ENCODE measurements at regions not wholly inside any gene's neighbourhood (a gene's known extent, or its start where the extent isn't known, plus 50 kb on each side); places are given as distances from the start of the nearest gene placed in this dataset.

GRCh38 chr4:30002341-30002740 lies 717.8 kb upstream of the PCDH7 start:
- H3K9ac ChIP-seq, result no peak overlapping the region
- H3K79me2 ChIP-seq (ENCODE audit: insufficient read depth, low read depth), result no peaks in the 10 kb centered on the region
- H4K20me1 ChIP-seq (ENCODE audit: insufficient read depth), result no peaks in the 10 kb centered on the region
- no peak overlapping the region for H2AFZ ChIP-seq (ENCODE audit: low read depth)
- TF ChIP-seq CTCF (conservative IDR thresholded peaks at IDR 0.05; ENCODE audit: low read depth, low read length), result no peak
- H3K27ac ChIP-seq, result no peak overlapping the region
- H3K4me3 ChIP-seq (IDR thresholded peaks at IDR 0.05; ENCODE audit: insufficient read depth, low read depth, low read length), result no peak overlapping the region
- no peaks in the 10 kb centered on the region for H3K36me3 ChIP-seq (ENCODE audit: insufficient read depth)
- no peak overlapping the region for H3K4me2 ChIP-seq
- no peaks in the 10 kb centered on the region for H3K27me3 ChIP-seq (ENCODE audit: insufficient read depth, low read depth)
- no peaks in the 10 kb centered on the region for H3K4me1 ChIP-seq (ENCODE audit: low read depth, poor library complexity, severe bottlenecking)

GRCh38 chr4:30005995-30006394 lies 714.2 kb upstream of the PCDH7 start:
- no peak for TF ChIP-seq CTCF (conservative IDR thresholded peaks at IDR 0.05; ENCODE audit: low read depth, low read length)
- Histone ChIP-seq H3K4me2 (no peak overlapping the region), H4K20me1 (ENCODE audit: insufficient read depth) (no peaks in the 10 kb centered on the region), H3K4me1 (ENCODE audit: low read depth, poor library complexity, severe bottlenecking) (no peaks in the 10 kb centered on the region), H3K4me3 (IDR thresholded peaks at IDR 0.05; ENCODE audit: insufficient read depth, low read depth, low read length) (no peak overlapping the region), H3K27ac (no peak overlapping the region), H3K27me3 (ENCODE audit: insufficient read depth, low read depth) (no peaks in the 10 kb centered on the region), H3K9ac (no peak overlapping the region), H2AFZ (ENCODE audit: low read depth) (no peak overlapping the region), H3K36me3 (ENCODE audit: insufficient read depth) (no peaks in the 10 kb centered on the region), H3K79me2 (ENCODE audit: insufficient read depth, low read depth) (no peaks in the 10 kb centered on the region)

GRCh38 chr4:30024526-30024925 lies 695.6 kb upstream of the PCDH7 start:
- H4K20me1 ChIP-seq (ENCODE audit: insufficient read depth), result no peaks in the 10 kb centered on the region
- no peak overlapping the region for H3K4me3 ChIP-seq (IDR thresholded peaks at IDR 0.05; ENCODE audit: insufficient read depth, low read depth, low read length)
- H3K79me2 ChIP-seq (ENCODE audit: insufficient read depth, low read depth), result no peaks in the 10 kb centered on the region
- no peak overlapping the region for H3K4me2 ChIP-seq
- TF ChIP-seq CTCF (conservative IDR thresholded peaks at IDR 0.05; ENCODE audit: low read depth, low read length), result no peak
- no peak overlapping the region for H3K27ac ChIP-seq
- H3K36me3 ChIP-seq (ENCODE audit: insufficient read depth), result no peaks in the 10 kb centered on the region
- no peak overlapping the region for H2AFZ ChIP-seq (ENCODE audit: low read depth)
- no peak overlapping the region for H3K9ac ChIP-seq
- H3K27me3 ChIP-seq (ENCODE audit: insufficient read depth, low read depth), result no peaks in the 10 kb centered on the region
- no peaks in the 10 kb centered on the region for H3K4me1 ChIP-seq (ENCODE audit: low read depth, poor library complexity, severe bottlenecking)

GRCh38 chr4:30028826-30029225 lies 691.3 kb upstream of the PCDH7 start:
- H3K4me1 ChIP-seq (ENCODE audit: low read depth, poor library complexity, severe bottlenecking), result no peaks in the 10 kb centered on the region
- no peaks in the 10 kb centered on the region for H3K79me2 ChIP-seq (ENCODE audit: insufficient read depth, low read depth)
- no peaks in the 10 kb centered on the region for H3K27me3 ChIP-seq (ENCODE audit: insufficient read depth, low read depth)
- H4K20me1 ChIP-seq (ENCODE audit: insufficient read depth), result no peaks in the 10 kb centered on the region
- TF ChIP-seq CTCF (conservative IDR thresholded peaks at IDR 0.05; ENCODE audit: low read depth, low read length), result no peak
- H3K36me3 ChIP-seq (ENCODE audit: insufficient read depth), result no peaks in the 10 kb centered on the region
- no peak overlapping the region for H3K4me2 ChIP-seq
- no peak overlapping the region for H3K9ac ChIP-seq
- no peak overlapping the region for H3K4me3 ChIP-seq (IDR thresholded peaks at IDR 0.05; ENCODE audit: insufficient read depth, low read depth, low read length)
- no peak overlapping the region for H3K27ac ChIP-seq
- H2AFZ ChIP-seq (ENCODE audit: low read depth), result no peak overlapping the region

All from KMS-11 (cell line).